Large intestine (tissue), 3 donors: ENCODE measurements at regions not wholly inside any gene's neighbourhood (a gene's known extent, or its start where the extent isn't known, plus 50 kb on each side); places are given as distances from the start of the nearest gene placed in this dataset.
"Not testable (repeated sequence)": the region's sequence is repeated elsewhere in the genome, so short reads cannot be mapped to it uniquely, and the experiment has no call there.

ENCODE experiments used
- DNase-seq, 2 donors: peaks; one replicate each; pipeline versions ENCODE4 v3.0.0 to v3.0.0-alpha.2; 2013
- H3K27ac ChIP-seq: one replicate; pipeline ENCODE4 v1.5.1; 2013; ENCODE audit warnings: low read length
- H3K27me3 ChIP-seq: 2 replicates; pipeline ENCODE4 v1.6.1; 2013; ENCODE audit warnings: low read length; ENCODE audit not compliant: control insufficient read depth, insufficient read depth
- H3K36me3 ChIP-seq: 2 replicates; pipeline ENCODE4 v1.6.1; 2013; ENCODE audit warnings: low read length; ENCODE audit not compliant: control insufficient read depth, insufficient read depth
- H3K4me1 ChIP-seq: one replicate; pipeline ENCODE4 v1.6.1; 2013; ENCODE audit warnings: low read length; ENCODE audit not compliant: control insufficient read depth, insufficient read depth
- H3K4me3 ChIP-seq: one replicate; pipeline ENCODE4 v1.5.1; 2013; ENCODE audit warnings: low read length
- H3K9me3 ChIP-seq: one replicate; pipeline ENCODE4 v1.6.1; 2013; ENCODE audit warnings: mild to moderate bottlenecking, low read depth, low read length, moderate library complexity; ENCODE audit not compliant: control insufficient read depth
- WGBS: methylation state at CpG from one replicate; pipeline ENCODE4 v1.1.5; 2013; ENCODE audit warnings: low lambda C conversion rate; ENCODE audit not compliant: insufficient coverage; 5-methylcytosine and 5-hydroxymethylcytosine counted together

DNA sequence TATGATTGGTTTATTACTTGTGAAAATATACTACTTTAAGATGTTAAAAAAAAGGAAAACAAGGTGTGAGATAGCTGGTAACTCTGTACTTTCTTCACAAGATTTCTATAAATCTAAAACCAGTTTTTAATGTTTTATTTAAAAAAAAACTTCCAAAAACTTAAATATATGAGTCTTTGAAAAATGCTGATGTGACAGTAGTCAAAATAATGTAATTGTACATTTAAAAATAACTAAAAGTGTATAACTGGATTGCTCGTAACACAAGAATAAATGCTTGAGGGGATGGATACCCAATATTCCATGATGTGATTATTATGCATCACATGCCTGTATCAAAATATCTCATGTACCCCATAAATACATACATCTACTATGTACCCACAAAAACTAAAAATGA, 464.9 kb downstream of the NYAP2 start:
- no CpG with 5 or more reads among the region's 1 CpG for WGBS
- Histone ChIP-seq H3K36me3 (no peaks in the 10 kb centered on the region), H3K4me1 (no peaks in the 10 kb centered on the region), H3K27ac (no peak overlapping the region), H3K9me3 (no peaks in the 10 kb centered on the region), H3K27me3 (no peaks in the 10 kb centered on the region), H3K4me3 (no peak overlapping the region)
- DNase-seq = no peak

DNA sequence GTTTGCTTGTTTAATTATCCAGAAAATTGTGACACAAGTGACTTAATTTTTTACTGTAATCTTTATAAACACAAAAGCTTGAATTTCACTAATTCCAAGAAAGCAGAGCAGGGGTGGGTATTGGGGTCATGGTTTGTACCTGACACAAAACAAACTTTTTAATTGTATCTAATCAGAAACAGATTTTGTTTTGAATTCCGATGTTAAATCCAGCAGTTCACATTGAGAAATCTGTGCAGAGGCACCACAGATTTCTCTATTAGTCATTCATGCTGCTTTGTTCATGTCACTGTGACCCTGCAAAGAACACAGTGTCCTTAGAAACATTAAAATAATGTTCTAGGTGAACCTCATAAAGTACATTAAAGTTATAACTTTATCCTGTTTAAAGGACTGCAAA, 443.4 kb downstream of the NYAP2 start:
- H3K4me1 ChIP-seq = no peaks in the 10 kb centered on the region
- no CpG with 5 or more reads among the region's 1 CpG for WGBS
- DNase-seq = no peak
- no peaks in the 10 kb centered on the region for H3K36me3 ChIP-seq
- no peak overlapping the region for H3K27ac ChIP-seq
- no peak overlapping the region for H3K4me3 ChIP-seq
- no peaks in the 10 kb centered on the region for H3K9me3 ChIP-seq
- H3K27me3 ChIP-seq = no peaks in the 10 kb centered on the region

DNA sequence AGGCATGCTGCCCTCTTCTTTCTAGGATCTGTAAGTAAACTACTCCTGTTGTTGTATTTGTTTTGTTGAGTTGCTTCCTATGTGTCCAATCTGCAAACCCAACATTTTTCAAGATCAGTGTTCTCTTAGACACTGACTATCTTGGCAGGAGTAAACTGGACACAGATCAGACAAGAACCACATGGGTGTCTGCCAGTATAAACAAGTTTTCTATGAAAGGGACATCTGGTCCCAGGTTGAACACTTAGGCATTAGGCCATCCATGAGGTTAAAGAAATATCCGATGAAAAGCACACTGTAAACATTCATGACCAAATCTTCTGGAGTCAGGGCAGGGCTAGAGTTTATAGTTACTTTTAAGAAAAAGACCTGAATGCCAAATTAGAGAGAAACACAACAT, 441.8 kb downstream of the NYAP2 start:
- DNase-seq = no peak
- no peak overlapping the region for H3K27ac ChIP-seq
- no peaks in the 10 kb centered on the region for H3K9me3 ChIP-seq
- no peaks in the 10 kb centered on the region for H3K27me3 ChIP-seq
- H3K4me3 ChIP-seq = no peak overlapping the region
- H3K36me3 ChIP-seq = no peaks in the 10 kb centered on the region
- H3K4me1 ChIP-seq = no peaks in the 10 kb centered on the region
- WGBS = no CpG with 5 or more reads among the region's 1 CpG

DNA sequence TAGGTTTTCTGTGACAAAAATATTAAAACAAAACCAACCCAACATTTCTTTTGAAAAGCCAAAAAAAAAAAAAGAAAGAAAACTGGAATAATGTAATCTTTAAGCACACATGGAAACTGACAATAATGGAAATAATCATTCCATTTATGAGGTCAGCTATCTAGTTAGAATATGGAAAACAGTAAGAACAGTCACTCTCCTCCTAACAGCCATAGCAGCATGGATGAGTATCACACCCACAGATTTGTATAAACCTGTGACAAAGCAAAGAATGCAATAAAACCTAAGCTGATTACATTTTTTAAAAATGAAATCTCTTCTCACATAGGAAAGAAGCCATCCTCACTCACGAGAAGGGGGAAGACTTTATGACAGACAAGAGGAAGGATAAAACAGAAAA, 437.8 kb downstream of the NYAP2 start:
- WGBS = 71% methylated on average over 1 of the region's 1 CpG
- Histone ChIP-seq H3K36me3 (no peaks in the 10 kb centered on the region), H3K27ac (no peak overlapping the region), H3K9me3 (no peaks in the 10 kb centered on the region), H3K4me1 (no peaks in the 10 kb centered on the region), H3K27me3 (no peaks in the 10 kb centered on the region), H3K4me3 (no peak overlapping the region)
- DNase-seq = no peak

DNA sequence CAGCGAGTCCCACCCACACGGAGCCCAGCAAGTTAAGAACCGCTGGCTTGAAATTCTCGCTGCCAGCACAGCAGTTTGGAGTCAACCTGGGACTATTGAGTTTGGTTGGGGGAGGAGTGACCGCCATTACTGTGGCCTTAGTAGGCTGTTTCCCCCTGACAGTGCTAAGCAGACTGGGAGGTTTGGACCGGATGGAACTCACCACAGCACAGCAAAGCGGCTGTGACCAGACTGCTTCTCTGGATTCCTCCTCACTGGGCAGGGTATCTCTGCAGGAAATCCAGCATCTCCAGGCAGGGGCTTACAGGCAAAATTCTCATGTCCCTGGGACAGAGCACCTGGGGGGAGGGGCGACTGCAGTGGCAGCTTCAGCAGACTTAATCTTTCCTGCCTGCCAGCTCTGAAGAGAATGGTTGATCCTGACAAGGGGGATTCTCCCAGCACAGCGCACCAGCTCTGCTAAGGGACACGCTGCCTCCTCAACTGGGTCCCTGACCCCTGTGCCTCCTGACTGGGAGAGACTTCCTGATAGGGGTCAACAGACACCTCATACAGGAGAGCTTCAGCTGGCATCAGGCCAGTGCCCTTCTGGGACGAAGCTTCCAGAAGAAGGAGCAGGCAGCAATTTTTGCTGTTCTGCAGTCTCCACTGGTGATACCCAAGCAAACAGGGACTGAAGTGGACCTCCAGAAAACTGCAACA, 425.4 kb downstream of the NYAP2 start:
- no peaks in the 10 kb centered on the region for H3K27me3 ChIP-seq
- H3K9me3 ChIP-seq = no peaks in the 10 kb centered on the region
- H3K27ac ChIP-seq = no peak overlapping the region
- no CpG with 5 or more reads among the region's 11 CpGs for WGBS
- no peak overlapping the region for H3K4me3 ChIP-seq
- H3K4me1 ChIP-seq = no peaks in the 10 kb centered on the region
- no peaks in the 10 kb centered on the region for H3K36me3 ChIP-seq
- DNase-seq = no peak

DNA sequence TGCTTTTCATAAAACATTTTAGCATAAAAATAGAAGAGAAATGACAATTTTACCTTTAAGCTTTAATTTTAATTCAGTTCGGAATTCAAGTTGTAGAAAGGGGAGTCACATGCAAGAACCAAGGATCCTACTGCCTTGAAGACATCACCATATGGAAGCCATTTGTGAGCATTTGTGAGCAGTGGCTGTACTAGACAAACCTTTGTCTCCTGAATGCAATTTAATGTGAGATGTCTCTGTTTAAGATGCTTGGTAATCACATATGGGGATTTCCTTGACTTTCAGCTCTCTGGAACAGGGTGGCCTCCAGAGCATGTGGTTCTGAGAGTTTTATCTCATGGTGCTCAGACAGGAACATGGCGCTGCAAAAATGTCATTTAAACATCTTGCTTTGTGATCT, 421.8 kb downstream of the NYAP2 start:
- 80% methylated on average over 1 of the region's 2 CpGs for WGBS
- Histone ChIP-seq H3K36me3 (no peaks in the 10 kb centered on the region), H3K4me3 (no peak overlapping the region), H3K9me3 (no peaks in the 10 kb centered on the region), H3K4me1 (no peaks in the 10 kb centered on the region), H3K27ac (no peak overlapping the region), H3K27me3 (no peaks in the 10 kb centered on the region)
- DNase-seq = no peak

DNA sequence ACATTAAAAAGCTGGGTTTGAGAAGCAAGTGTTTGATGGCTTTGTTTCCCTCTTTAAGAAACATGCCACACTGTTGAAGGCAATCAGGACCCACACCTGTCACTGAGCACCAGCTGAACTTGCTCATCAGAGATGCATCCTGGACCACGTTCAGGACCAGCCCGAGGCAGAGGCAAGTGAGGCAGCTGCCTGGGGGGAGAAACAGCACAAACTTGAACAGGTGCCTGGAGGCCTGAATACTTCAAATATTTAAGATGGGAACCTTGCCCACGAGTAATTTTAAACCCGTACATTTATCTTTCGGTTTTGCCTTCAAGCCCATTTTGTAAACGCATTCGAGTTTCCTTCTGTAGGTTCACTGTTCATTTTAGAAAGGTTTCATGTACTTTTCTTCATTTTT, 421.3 kb downstream of the NYAP2 start:
- DNase-seq = no peak
- Histone ChIP-seq H3K27me3 (no peaks in the 10 kb centered on the region), H3K4me1 (no peaks in the 10 kb centered on the region), H3K27ac (no peak overlapping the region), H3K36me3 (no peaks in the 10 kb centered on the region), H3K4me3 (no peak overlapping the region), H3K9me3 (no peaks in the 10 kb centered on the region)
- 94% methylated on average over 5 of the region's 7 CpGs for WGBS

DNA sequence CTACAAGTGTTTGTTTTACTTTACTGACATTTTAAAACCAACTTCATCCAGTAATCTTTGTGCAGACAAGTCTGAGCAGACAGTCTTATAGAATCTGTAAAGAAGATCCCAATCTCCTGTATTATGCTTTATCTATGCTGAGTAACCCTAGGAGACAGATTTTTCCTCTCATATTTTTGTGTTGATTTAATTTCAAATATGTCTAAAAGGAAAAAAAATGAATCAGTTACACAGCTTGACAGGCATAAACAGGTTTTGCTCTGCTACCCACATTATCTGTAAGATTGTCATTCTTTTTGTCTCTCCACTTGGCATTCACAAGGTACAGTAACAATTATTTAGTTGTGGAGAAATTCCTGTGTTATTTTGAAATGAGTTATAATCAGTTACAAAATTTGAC, 415.0 kb downstream of the NYAP2 start:
- Histone ChIP-seq H3K4me1 (no peaks in the 10 kb centered on the region), H3K4me3 (no peak overlapping the region), H3K27ac (no peak overlapping the region), H3K9me3 (no peaks in the 10 kb centered on the region), H3K36me3 (no peaks in the 10 kb centered on the region), H3K27me3 (no peaks in the 10 kb centered on the region)
- DNase-seq = no peak

DNA sequence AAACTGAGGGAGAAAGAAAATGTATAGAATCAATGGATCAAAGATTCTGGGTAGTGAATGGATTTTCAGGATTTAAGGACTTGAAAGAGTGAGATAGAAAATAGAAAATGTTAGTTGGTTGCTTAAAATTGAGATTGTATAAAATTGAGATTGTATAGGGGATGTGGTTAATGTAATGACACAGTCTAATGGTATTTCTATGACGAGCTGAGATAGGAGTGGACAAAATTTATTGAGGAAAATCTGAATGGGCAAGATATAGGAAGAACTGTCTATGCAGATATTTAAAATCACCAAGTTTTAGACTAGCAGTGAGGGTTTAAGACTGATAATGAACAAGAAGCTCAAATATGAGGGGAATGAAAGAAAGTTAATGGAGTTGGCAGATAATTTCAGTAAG, 406.6 kb downstream of the NYAP2 start:
- Histone ChIP-seq H3K9me3 (no peaks in the 10 kb centered on the region), H3K27ac (no peak overlapping the region), H3K4me3 (no peak overlapping the region), H3K4me1 (no peaks in the 10 kb centered on the region), H3K36me3 (no peaks in the 10 kb centered on the region), H3K27me3 (no peaks in the 10 kb centered on the region)
- 80% methylated on average over 1 of the region's 1 CpG for WGBS
- no peak for DNase-seq

DNA sequence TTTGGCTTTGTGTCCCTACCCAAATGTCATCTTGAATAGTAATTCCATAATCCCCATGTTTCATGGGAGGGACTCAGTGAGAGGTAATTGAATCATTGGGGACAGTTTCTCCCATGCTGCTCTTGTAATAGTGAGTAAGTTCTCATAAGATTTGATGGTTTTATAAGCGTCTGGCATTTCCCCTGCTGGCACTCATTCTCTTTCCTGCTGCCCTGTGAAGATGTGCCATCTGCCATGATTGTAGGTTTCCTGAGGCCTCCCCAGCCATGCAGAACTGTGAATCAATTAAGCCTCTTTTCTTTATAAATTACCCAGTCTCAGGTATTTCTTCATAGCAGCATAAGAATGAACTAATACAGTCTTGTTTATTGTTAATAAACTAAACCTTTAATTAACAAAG, 402.6 kb downstream of the NYAP2 start:
- DNase-seq, H3K4me3 ChIP-seq, H3K27ac ChIP-seq, H3K4me1 ChIP-seq, H3K9me3 ChIP-seq, H3K36me3 ChIP-seq, H3K27me3 ChIP-seq: not testable (repeated sequence)
- WGBS = no CpG with 5 or more reads among the region's 1 CpG

DNA sequence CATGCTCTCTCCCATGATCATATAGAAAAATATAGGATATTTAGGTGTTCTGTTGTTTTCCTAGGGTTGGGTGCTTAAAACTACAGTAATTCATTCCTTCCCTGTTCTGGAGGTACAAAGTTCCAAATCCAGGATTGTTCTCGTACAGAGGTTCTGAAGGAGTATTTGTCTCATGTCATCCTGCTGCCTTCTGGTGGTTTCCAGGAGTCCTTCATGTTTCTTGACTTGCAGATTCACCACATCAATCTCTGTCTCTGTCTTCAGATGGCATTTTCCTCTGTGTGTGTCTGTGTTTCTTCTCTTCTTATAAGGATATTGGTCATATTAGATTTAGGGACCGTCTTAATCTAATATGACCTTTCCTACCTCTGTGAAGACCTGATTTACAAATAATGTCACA, 397.9 kb downstream of the NYAP2 start:
- H3K4me3 ChIP-seq = no peak overlapping the region
- no peaks in the 10 kb centered on the region for H3K36me3 ChIP-seq
- DNase-seq = no peak
- H3K9me3 ChIP-seq = no peaks in the 10 kb centered on the region
- no peak overlapping the region for H3K27ac ChIP-seq
- WGBS = no CpG with 5 or more reads among the region's 2 CpGs
- no peaks in the 10 kb centered on the region for H3K27me3 ChIP-seq
- H3K4me1 ChIP-seq = no peaks in the 10 kb centered on the region
